HG03565 (cell line): ENCODE measurements at regions not wholly inside any gene's neighbourhood (a gene's known extent, or its start where the extent isn't known, plus 50 kb on each side); places are given as distances from the start of the nearest gene placed in this dataset.

Experiments used
- ATAC-seq: cut with Tn5 transposase; IDR thresholded peaks from one replicate; pipeline ENCODE4 v1.9.1; 2021; ENCODE audit warnings: mild to moderate bottlenecking, moderate library complexity; ENCODE audit not compliant: unreplicated experiment

- ATAC-seq = no peak
Measured at GRCh38 chr16:62406387-62406786, 370.1 kb upstream of the CDH8 start.

DNA sequence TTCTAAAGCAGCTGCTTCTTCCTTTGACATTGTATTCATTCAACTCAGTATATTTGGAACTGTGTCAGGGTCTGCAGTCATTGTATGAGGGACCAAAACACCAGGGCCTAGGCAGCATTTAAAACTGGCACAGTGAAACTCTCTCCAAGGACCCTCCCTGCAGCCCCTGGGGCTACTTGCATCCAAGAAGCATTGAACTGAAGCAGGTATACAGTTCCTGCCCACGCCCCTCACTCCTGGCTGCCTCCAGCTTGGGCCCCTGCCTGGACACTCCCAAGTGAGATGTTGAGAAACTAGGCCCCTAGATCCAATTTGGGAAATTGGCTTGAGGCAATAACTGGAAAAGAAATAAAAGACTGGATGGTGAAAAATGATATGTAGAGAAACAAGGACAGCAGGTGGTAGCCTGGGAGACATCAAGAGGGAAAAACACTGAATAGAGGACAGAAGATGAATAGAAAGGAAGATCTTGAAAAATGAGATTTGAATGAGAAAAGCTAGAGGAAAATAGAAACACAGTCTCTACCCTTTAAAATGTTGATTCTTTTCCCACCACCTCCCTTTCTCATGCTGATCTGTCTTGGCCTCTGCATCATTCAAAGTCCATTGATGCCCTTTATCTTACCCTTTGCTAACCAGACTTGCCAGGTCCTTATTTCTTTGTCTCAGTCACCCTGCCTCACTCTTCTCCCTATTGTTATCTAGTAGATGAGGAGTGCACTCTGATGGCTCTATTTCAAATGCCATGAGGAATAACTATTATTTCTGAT, 368.8 kb upstream of the CDH8 start:
- ATAC-seq = no peak

- no peak for ATAC-seq
Measured at GRCh38 chr16:62392698-62393097, 356.5 kb upstream of the CDH8 start.

DNA sequence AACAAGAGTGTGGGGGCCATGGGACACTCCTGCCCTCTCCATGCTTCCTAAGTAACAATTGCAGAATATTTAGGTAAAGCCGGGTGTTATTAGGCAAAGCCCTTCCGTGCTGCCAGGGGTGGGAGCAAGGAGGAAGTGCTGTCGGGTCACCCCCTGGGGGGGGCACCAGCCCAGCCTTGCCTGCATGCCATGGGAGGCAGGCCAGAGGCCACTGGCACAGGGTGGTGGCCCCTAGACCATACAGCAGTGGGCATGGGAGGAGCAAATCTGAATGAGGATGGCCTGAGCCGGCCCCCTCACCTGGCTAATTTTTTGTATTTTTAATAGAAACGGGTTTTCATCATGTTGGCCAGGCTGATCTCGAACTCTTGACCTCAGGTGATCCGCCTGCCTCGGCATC, 355.7 kb upstream of the CDH8 start:
- no peak for ATAC-seq

DNA sequence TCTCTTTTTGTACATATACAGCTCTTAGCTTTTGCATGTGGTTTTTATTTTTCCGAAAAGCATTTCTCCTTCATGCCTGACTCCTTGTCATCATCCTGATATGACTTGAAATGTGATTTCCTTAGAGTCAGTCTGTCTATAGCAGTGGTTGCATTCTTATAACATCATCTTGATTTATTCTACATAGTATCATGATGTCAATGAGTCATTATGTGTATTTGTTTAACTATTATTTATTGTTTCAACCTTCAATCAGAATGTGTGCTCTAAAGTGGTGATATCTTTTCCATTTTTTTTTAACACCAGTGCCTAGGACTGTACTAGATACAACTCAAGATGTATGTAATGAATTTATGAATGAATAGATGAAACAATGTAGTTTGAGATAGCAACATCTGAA, 354.9 kb upstream of the CDH8 start:
- ATAC-seq = no peak

DNA sequence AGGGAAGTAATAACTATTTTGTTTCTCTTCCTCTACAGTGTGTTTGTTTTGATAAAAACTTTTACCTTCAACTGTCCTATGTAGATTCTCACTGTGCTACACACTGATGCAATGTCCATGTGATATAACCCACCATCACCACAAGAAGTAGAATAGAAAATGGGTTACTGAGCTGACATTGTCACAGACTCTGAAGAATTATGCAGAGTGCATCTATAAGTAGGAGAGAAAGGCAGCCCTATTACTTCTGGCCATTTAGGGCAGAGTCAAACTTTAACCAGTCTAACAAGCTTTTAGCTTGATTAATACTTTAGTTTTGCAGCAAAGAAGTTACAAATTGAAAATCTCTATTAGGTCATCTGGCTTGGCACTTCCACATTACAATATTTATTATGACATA, 354.0 kb upstream of the CDH8 start:
- no peak for ATAC-seq

- ATAC-seq = no peak
Measured at GRCh38 chr16:62386411-62386810, 350.2 kb upstream of the CDH8 start.

DNA sequence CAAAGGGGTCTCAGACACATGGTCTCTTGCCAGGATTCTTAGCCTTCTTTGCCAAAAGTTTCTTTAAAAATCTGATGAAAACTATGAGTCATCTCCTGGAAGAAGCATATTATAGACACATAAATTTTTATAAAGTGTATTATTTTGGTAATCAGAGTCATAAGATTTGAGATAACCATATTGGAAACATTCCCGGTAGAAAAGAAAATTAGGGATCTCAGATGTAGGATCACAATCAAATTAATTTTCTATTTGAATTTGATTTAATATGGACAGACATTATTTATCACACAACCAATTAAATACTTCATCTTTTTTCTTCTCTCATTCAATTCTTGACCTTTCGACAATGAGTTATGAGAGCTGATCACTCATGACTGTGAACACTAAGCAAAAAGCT, 347.7 kb upstream of the CDH8 start:
- ATAC-seq = no peak

GRCh38 chr16:62370445-62370844, 334.2 kb upstream of the CDH8 start:
- no peak for ATAC-seq

- no peak for ATAC-seq
Measured at GRCh38 chr16:62363501-62363900, 327.3 kb upstream of the CDH8 start.

- no peak for ATAC-seq
Measured at GRCh38 chr16:62353355-62353754, 317.1 kb upstream of the CDH8 start.

DNA sequence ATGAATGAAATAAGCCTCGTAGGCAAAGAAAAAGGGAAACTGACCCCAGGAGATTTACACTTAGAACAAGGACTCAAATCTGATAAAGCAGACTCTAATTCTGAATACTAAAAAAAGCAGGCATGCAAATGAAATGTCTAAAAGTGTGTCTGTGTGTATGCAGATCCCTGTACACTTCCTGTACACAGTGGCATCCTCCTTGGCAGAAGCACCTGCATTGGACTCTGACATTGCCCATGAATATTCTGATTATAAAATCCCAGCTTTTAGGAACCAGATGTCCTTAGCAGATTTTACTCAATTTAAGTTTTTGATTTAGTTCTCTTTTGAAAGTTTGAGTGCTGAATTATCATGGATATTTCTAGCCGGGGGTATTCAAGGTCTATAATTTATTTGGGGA, 306.0 kb upstream of the CDH8 start:
- no peak for ATAC-seq

- ATAC-seq = no peak
Measured at GRCh38 chr16:62335356-62335755, 299.1 kb upstream of the CDH8 start.

GRCh38 chr16:62321606-62322005, 285.4 kb upstream of the CDH8 start:
- ATAC-seq = no peak

DNA sequence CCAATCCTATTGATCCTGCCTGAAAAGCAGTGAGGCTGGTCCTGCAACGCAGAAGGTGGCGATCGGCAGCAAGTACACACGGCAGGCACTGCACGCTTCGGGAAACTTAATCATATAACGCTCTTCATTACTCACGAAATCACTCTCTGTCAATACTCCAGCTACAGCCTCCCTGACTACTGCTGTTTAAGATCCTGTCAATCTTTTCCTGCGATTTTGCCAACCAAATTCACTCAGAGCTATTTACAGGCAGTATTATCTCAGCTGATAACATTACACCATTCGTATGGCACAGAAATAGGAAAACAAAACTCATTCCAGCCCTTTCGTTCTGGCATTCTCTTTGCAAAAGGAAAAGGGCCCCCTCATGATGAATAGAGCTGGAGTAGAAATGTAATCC, 262.4 kb upstream of the CDH8 start:
- no peak for ATAC-seq

- ATAC-seq = no peak
Measured at GRCh38 chr16:62294213-62294972, 258.2 kb upstream of the CDH8 start.

DNA sequence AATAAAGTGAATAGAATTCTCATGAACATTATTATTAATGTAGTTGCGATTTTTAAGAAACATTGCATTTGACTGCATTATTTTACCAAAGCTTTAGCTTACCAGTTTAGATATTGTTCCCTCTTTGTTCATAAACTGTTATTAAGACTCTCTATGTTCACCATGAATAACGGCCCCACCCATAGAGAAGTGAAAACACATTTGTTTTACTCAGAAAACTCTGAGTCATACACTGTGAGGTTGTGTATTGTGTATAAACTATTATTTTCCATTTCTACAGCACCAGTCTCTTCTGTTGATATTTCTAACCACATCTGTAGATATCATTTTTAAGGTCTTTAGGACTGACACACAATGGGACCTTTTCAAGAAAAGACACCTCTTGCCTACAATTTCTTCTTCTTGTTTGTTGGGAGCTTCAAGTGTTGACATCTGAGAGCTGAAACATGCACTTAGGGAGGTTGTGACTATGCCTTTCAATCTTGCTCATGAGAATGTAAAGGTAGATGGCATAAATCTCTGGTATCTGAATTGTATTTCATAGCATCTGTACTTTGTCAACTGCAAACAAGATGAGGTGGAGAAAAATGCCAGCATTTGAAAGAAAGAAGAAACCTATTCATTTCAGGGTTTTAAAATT, 252.9 kb upstream of the CDH8 start:
- no peak for ATAC-seq

DNA sequence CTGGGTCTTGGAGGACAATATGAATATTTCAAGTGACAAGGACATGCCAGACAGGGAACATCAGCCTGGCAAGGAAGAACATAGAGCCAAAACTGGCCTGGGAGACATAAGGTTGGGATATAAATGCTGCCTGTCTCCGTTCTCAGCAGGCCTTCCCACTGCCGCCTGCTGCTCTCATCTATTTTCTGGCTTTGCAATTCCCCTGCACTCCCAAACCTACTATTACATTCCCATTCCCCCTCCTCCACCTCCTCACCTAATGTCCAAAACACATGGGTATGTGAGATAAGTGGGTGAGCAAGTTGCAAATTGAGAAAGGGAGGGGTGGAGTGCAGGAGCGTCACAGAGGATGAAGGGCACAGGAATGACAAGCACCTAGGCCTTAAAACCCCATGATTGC, 244.3 kb upstream of the CDH8 start:
- no peak for ATAC-seq

DNA sequence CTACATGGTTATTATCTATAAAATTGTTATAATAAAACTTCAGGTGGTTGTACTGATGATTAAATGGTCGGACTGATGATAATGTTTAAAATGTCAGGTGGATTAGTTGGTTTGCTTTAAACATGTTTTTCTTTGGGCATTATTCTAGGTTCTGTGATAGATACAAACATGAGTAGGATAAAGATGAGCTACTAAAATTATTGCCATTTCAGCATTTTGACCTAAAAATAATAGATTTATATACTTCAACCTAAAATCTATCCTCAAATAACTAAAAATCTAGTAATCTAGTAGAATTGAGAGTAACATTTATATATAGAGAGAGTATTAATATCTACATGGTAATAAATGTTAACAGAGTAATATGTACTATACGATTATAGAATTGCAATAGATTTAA, 241.7 kb upstream of the CDH8 start:
- no peak for ATAC-seq

DNA sequence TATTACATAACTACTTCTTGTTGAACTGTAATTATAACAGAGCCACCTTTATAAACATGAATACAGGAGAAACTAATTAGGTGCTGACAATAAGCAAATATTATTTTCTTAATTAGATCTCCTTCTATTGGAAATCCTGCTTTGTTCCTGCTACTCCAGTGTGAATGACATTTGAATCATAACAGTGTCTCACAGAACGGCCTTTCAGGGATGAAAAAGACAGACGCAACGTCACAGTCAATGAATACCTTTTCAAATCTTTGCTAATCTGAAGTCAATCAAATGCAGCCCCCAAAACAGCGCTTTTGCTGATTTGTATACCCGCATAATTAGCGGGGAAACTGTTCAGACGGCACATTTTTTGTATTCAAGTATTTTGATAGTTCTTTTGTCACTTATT, 240.4 kb upstream of the CDH8 start:
- no peak for ATAC-seq

DNA sequence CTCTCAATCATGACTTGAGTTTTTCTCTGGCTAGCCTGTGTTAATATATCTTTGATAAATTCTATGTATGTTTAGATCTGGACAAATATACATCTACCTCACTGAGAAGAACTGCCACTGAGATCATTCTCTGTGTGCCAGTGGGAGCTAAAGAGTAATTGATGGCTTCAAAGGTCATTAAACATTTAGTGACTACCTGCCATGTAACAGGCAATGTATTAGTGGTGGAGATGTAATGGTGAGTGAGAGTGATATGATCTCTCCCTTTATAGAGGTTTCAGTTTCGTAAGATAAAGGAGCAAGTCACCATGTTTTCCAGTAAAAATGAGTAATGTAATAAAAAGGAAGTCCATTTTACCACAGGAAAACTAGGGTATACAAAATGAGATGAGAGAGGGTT, 235.8 kb upstream of the CDH8 start:
- ATAC-seq = no peak

DNA sequence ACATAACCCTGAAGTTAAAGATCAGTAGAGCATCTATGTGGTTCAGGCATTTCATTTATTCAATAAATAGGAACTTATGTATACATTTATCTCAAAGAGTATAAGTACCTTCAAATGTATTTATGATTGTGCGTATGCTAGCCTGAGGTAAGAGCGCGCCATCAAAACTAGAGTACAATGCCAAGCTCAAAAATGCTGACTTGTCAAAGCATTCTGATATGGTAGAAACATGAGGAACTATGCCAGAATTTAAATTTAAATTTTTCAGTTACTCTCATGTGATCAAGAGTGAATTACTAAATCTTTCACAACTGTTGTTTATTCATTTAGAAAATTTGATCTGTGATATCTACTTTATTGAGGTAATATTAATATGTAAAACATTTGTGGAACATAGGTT, 225.5 kb upstream of the CDH8 start:
- no peak for ATAC-seq
